PC-9 (cell line): ENCODE measurements at regions not wholly inside any gene's neighbourhood (a gene's known extent, or its start where the extent isn't known, plus 50 kb on each side); places are given as distances from the start of the nearest gene placed in this dataset.

ENCODE experiments used
- CTCF ChIP-seq: fragments of 200-600 bp; sonication (generic); conservative IDR thresholded peaks from 2 replicates; pipeline ENCODE4 v1.6.1; 2017; ENCODE audit warnings: mixed run types, antibody characterized with exemption, mild to moderate bottlenecking, moderate library complexity
- EZH2 ChIP-seq: fragments of 200-600 bp; sonication (generic); IDR thresholded peaks from 2 replicates; pipeline ENCODE4 v1.8.0; 2017; ENCODE audit warnings: antibody characterized with exemption, low read depth

GRCh38 chr4:175514174-175514573, 297.9 kb downstream of the GPM6A start:
- TF ChIP-seq CTCF (no peak), EZH2 (no peak)
